CD4-positive, alpha-beta T cell treated with Interleukin-4 for 1 hour (primary cell): ENCODE measurements at regions not wholly inside any gene's neighbourhood (a gene's known extent, or its start where the extent isn't known, plus 50 kb on each side); places are given as distances from the start of the nearest gene placed in this dataset.
"Not testable (repeated sequence)": the region's sequence is repeated elsewhere in the genome, so short reads cannot be mapped to it uniquely, and the experiment has no call there.

ENCODE experiments used
- DNase-seq, 2 donors: peaks; one replicate each; pipeline ENCODE4 v3.0.0-alpha.2; 2020 to 2022

DNA sequence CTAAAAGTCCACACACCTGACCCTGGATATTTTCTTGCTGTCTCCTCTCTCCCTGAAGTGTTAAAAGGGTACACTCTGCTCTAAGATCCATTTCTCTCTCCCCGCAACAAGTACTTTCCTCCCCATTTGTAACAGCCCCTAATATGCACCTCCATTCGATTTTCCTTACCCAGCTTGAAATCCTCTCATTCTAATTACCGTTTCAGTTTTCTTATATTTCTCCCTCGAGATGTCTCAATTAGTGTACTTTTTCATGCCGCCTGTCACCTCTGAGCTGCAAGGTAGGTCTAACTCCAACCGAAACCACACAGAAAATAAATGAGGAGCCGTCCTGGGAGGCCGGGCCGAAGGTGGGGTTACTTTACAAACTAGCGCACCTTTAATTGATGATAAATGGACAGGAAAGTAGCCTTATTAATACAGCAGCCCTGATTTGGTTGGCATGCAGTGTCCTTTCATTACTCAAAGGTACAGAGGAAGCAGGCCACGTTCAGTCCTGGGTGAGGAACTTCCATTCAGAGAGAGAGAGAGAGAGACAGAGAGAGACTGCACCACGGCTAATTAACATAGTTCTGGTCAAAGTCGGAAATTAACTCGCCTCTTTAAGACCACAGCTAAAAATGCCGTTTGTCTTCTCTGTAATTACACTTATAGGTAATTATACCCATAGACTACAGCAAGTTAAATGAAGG is 319.9 kb downstream of the ARRDC4 start:
- no peak for DNase-seq

DNA sequence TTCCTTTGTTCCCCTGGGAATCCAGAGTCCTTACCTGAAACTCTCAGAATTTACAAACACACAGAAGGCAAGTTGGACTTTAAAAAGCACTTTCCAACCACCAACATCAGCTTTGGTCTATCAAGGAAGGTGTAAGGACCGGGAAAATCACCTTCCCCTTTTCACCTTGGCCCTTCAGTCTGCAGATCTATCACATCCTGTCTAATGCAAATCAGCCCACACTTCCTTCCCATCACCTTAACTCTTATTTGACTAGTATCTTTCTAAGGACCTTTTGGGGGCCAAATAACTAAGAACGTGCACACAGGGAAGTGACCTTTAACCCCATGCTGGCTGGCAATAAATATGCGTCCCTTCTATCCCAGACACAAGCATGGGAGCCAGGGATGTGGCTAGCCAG is 320.6 kb downstream of the ARRDC4 start:
- no peak for DNase-seq

GRCh38 chr15:98282656-98283332 is 322.3 kb downstream of the ARRDC4 start:
- no peak for DNase-seq

GRCh38 chr15:98286200-98286599 is 325.7 kb downstream of the ARRDC4 start:
- no peak for DNase-seq

DNA sequence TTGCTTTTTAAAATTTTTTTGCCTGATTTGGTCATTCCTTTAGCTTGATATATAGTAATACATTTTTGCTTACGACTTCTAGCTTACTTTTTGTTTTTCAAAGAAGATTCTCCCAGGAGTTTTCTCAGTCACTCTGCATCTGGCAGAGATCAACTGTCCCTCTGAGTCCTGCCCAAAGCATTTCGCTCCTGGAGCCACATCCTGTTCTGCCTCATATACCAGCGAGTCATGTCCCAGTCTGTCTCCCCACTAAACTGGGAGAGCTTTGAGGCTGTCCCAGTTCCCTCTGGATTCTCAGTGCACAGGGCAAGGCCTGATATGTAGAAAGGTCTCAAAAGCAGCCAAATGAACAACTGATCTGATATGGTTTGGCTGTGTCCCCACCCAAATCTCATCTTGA is 326.3 kb downstream of the ARRDC4 start:
- no peak for DNase-seq

- DNase-seq: no peak
Measured at GRCh38 chr15:98288091-98288590, 327.6 kb downstream of the ARRDC4 start.

DNA sequence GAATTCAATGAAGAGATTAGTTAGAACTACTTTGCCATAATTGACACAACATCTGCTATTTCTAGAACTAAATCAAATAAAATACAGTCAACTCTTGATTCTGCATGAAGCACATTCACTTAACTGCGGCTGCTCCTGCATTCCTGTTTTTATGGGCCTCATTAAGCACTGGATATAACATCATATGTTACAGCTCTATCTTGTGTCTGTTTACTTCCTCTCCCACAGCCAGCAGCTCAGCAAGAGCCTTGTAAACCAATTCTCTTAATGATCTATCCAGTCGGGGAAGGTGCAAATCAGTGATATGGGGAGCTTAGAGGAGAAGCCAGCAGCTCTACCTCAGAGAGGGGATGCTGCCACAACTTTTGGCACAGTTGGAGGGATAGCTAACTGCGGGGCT is 329.2 kb downstream of the ARRDC4 start:
- no peak for DNase-seq

DNA sequence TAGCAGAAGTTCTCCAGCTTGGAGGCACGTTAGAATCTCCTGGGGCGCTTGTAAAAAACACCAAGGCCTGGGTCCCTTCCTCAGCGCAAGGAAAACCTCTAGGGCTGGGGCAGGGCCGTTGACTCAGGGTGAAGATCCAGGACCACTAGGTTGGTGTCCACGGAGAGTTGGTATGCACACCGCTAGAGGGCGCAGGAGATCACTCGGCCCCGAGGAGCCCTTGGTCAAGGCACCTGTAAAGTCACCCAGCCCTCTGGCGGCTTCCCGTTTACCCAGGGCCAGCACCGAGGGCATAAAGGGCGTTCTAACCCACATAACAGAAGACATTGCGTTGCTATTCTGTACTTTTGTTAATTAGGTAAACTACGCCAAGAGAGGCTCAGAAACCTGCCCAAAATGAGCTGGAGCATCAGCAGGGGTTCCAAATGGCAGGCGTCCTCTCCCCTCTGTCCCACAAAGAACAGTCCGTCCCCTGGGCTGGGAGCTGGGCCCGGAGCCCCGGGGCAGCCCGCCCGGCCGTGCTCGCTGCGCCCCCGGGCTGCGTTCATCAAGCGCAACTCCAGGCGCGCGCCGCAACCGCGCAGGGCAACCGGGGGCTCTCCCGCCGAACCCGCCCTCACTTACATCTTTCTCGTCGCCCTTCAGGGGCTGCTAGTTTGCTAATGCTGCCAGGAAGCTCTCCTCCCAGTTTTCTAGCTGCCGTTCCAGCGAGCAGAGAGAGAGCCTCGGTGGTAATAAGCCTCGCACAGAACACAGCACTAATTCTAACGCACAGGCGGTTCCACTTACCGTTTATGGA is 332.1 kb downstream of the ARRDC4 start:
- no peak for DNase-seq

DNA sequence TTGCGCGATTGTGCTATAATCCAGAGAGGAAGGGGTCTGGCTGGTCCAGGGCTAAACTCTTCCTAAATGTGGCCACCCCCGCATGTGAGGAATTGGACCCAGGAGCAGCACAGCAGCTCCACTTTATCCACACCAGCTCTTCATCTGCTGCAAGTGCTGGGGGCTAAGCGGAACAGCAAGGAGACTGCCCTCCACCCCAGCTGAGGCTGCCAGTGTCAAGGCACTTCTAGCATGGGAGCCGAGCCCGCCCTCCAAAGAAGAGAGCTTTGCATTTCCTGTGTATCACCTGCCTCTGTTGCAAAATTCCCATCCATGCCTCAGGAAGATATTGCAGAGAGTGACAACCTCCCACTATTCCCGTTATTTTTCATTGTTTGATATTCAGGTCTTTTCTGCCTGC is 333.6 kb downstream of the ARRDC4 start:
- DNase-seq: no peak

DNA sequence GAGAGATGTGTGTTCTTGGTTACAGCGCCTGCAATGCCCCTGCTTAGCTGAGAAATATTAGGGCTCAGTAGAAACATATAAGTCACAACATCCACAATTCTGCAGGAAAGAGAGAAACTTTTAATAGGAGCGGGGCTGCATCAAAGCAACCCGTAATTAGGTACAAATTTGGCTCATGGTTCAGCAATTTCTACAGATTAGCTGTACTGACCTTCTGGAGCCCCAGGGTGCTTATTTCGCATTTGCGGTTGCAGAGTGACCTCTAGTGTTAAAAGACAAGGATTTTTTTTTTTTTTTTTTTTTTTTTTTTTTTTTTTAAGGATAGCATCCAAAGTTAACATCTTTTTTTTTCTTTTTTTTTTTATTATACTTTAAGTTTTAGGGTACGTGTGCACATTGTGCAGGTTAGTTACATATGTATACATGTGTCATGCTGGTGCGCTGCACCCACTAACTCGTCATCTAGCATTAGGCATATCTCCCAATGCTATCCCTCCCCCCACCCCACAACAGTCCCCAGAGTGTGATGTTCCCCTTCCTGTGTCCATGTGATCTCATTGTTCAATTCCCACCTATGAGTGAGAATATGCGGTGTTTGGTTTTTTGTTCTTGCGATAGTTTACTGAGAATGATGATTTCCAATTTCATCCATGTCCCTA is 334.7 kb downstream of the ARRDC4 start:
- DNase-seq: not testable (repeated sequence)

GRCh38 chr15:98296653-98297052 is 336.1 kb downstream of the ARRDC4 start:
- no peak for DNase-seq

GRCh38 chr15:98304371-98304770 is 343.9 kb downstream of the ARRDC4 start:
- DNase-seq: no peak

DNA sequence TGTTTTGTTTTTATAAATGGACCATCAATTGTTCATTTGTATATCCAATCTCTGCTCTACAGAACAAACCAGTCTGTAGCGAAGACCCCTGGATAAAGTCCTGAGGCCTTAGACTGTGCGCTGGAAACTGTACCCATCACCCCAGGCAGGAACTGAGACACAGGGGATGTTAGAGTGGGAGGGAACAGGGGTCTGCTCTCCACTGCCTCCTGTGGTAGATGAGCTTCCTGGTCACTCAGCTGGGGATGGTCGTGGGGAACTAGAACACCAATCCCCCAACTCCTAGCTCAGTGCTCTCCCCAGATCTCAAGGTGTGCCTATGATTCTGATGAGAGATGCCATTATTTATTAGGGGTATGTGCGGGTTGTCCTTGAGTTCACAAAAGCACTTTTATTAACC is 340.2 kb upstream of the IGF1R start:
- DNase-seq: no peak

- peak; percentile 50 to 54 for DNase-seq
Measured at GRCh38 chr15:98311566-98312188, 336.7 kb upstream of the IGF1R start.

DNA sequence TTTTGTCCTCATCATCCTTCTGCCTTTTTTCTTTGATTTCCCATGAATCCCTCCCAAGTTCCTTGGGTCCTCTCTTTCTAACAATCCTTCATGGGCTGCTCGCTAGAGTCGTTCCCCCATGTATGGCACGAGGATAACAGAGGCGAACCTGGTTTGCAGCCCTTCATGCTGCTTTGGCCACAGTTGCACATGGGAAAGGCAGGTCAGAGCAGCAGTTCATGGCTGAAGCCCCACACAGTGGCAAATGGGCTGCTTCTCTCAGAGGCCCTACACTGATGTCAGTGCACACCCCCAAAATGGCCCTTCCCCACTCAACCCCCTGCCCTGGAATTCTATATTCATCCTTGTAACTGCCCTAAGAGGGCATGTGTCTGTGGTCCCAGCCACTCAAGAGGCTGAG is 335.4 kb upstream of the IGF1R start:
- no peak for DNase-seq

GRCh38 chr15:98315971-98316370 is 332.4 kb upstream of the IGF1R start:
- DNase-seq: no peak

- DNase-seq: no peak
Measured at GRCh38 chr15:98321896-98322295, 326.4 kb upstream of the IGF1R start.

GRCh38 chr15:98322581-98322980 is 325.8 kb upstream of the IGF1R start:
- DNase-seq: no peak

DNA sequence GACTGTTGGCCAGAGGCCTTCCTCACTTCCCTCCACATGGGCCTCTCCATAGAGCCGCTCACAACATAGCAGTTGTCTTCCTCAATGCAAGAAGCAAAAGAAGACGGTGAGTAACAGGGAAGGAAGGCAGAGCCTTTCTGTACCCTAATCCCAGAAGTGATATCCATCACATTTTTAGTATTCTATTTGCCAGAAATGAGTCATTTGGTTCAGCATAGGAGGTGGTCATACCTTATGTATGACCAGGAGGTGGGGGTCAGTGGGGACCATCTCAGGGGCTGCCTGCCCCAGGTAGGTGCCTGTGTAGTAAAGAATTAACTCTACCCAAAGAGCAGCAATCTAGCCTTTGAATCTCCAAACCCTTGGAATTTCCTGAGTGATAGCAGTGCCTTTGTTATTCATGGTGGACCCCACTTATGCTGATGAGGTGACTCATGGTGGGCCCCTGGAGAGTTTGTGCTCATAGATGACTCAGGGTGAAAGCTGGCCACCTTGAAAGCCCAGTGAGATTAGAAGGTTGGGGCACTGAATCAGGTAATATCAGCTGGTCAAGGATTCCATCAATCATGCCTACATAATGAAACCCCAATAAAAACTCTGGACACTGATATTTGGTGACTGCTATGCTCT is 323.9 kb upstream of the IGF1R start:
- no peak for DNase-seq

DNA sequence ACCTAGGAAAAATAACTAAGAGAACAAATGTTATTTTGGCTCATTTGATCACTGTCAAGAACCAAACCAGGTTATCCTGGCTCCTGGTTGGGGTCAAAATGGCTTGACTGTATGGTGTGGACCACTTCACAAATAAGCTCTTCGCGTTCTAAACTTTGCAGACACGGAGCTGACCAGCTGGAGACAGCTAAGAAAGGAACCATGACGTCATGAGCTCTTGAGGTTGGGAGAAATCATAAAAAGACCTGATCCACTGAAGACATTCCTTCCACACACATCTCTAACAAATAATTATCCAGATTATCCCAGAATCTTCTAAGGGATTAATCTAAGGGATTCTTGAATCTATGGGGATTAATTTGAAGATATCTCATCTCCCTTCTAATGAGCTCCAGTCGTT is 321.5 kb upstream of the IGF1R start:
- DNase-seq: no peak

DNA sequence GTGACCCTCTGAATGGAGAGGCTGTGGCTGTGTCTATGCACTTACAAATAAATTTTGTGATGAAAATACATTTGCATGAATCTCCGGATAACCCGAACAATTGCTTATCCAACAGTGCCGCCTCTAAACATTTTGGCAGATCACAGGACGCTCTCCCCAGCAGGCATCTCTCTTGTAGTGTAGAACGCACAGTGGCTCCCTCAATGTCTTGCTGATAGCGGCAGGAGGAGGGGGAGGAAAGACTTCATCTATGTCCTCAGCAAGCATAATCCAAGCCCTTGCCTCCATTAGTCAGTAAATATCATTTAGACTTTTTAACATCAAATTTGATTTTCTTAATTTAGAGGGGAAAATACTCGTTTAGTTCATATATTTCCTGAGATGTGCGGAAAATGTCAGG is 318.1 kb upstream of the IGF1R start:
- no peak for DNase-seq
